Epidermal melanocyte (primary cell): ENCODE measurements at regions not wholly inside any gene's neighbourhood (a gene's known extent, or its start where the extent isn't known, plus 50 kb on each side); places are given as distances from the start of the nearest gene placed in this dataset.

Experiments used
- DNase-seq: peaks from one replicate; pipeline ENCODE4 v3.0.0; 2011; ENCODE audit warnings: low spot score; ENCODE audit not compliant: insufficient read length

- DNase-seq = no peak
Measured at GRCh38 chr3:18046131-18046915, 303.9 kb upstream of the TBC1D5 start.

- DNase-seq = no peak
Measured at GRCh38 chr3:18044971-18045880, 302.8 kb upstream of the TBC1D5 start.

- no peak for DNase-seq
Measured at GRCh38 chr3:18044191-18044590, 301.8 kb upstream of the TBC1D5 start.

- no peak for DNase-seq
Measured at GRCh38 chr3:18036450-18036815, 294.0 kb upstream of the TBC1D5 start.

GRCh38 chr3:18035641-18036449 is 293.4 kb upstream of the TBC1D5 start:
- DNase-seq = no peak

GRCh38 chr3:18033581-18034108 is 291.2 kb upstream of the TBC1D5 start:
- no peak for DNase-seq

GRCh38 chr3:18030371-18030870 is 288.0 kb upstream of the TBC1D5 start:
- DNase-seq = no peak

- DNase-seq = no peak
Measured at GRCh38 chr3:18027161-18027939, 284.9 kb upstream of the TBC1D5 start.

GRCh38 chr3:18024715-18025114 is 282.3 kb upstream of the TBC1D5 start:
- DNase-seq = no peak

- DNase-seq = no peak
Measured at GRCh38 chr3:18019161-18019495, 276.7 kb upstream of the TBC1D5 start.

- DNase-seq = no peak
Measured at GRCh38 chr3:18018491-18019160, 276.2 kb upstream of the TBC1D5 start.

- no peak for DNase-seq
Measured at GRCh38 chr3:18016366-18016765, 273.9 kb upstream of the TBC1D5 start.

GRCh38 chr3:18012933-18013332 is 270.5 kb upstream of the TBC1D5 start:
- DNase-seq = no peak

GRCh38 chr3:18012436-18012835 is 270.0 kb upstream of the TBC1D5 start:
- no peak for DNase-seq

GRCh38 chr3:18011387-18011786 is 269.0 kb upstream of the TBC1D5 start:
- no peak for DNase-seq

GRCh38 chr3:18010001-18010400 is 267.6 kb upstream of the TBC1D5 start:
- no peak for DNase-seq

GRCh38 chr3:18008706-18009368 is 266.4 kb upstream of the TBC1D5 start:
- no peak for DNase-seq

- DNase-seq = no peak
Measured at GRCh38 chr3:18007980-18008379, 265.5 kb upstream of the TBC1D5 start.

- DNase-seq = no peak
Measured at GRCh38 chr3:17995769-17996168, 253.3 kb upstream of the TBC1D5 start.

- DNase-seq = no peak
Measured at GRCh38 chr3:17994167-17994566, 251.7 kb upstream of the TBC1D5 start.
